ENCODE measurements at regions not wholly inside any gene's neighbourhood (a gene's known extent, or its start where the extent isn't known, plus 50 kb on each side); places are given as distances from the start of the nearest gene placed in this dataset.
A peak's percentile ranks its signal among the peaks of the same experiment; 100 is the strongest.
"Not testable (repeated sequence)": the region's sequence is repeated elsewhere in the genome, so short reads cannot be mapped to it uniquely, and the experiment has no call there.

DNA sequence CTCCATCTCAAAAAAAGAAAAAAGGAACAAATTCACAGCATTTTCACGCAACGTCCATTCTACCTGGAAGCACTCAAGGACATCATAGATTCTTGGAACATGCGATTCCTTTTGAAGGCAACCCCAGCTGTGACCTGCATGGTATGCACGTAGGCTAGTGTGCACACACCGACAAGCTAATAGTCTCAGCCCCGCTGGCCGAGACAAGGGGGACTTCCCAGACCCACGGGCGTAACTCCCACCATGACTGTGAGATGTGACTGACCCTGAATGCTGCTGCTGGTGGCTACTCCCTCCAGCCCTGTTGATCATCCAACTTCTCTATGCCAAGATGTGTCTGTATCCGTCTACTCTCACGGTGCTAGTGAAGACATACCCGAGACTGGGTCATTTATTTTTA lies 78.3 kb downstream of the CRLF2 start:
- no peak for DNase-seq (ENCODE audit: extremely low spot score, unreplicated experiment)
- no peak overlapping the region for H3K4me3 Mint-ChIP-seq (ENCODE audit: unreplicated experiment)
- H3K4me1 Mint-ChIP-seq (ENCODE audit: unreplicated experiment), result no peaks in the 10 kb centered on the region
- H3K9me3 Mint-ChIP-seq (ENCODE audit: unreplicated experiment), result peaks cover 4% of the 10 kb centered on the region
- H3K27me3 Mint-ChIP-seq (ENCODE audit: unreplicated experiment), result no peaks in the 10 kb centered on the region
- TF ChIP-seq, protein P1, sequence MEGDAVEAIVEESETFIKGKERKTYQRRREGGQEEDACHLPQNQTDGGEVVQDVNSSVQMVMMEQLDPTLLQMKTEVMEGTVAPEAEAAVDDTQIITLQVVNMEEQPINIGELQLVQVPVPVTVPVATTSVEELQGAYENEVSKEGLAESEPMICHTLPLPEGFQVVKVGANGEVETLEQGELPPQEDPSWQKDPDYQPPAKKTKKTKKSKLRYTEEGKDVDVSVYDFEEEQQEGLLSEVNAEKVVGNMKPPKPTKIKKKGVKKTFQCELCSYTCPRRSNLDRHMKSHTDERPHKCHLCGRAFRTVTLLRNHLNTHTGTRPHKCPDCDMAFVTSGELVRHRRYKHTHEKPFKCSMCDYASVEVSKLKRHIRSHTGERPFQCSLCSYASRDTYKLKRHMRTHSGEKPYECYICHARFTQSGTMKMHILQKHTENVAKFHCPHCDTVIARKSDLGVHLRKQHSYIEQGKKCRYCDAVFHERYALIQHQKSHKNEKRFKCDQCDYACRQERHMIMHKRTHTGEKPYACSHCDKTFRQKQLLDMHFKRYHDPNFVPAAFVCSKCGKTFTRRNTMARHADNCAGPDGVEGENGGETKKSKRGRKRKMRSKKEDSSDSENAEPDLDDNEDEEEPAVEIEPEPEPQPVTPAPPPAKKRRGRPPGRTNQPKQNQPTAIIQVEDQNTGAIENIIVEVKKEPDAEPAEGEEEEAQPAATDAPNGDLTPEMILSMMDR (IDR thresholded peaks at IDR 0.05), result no peak
- no peaks in the 10 kb centered on the region for H3K36me3 Mint-ChIP-seq (ENCODE audit: unreplicated experiment)
- no peak overlapping the region for H3K27ac Mint-ChIP-seq (ENCODE audit: unreplicated experiment)

DNA sequence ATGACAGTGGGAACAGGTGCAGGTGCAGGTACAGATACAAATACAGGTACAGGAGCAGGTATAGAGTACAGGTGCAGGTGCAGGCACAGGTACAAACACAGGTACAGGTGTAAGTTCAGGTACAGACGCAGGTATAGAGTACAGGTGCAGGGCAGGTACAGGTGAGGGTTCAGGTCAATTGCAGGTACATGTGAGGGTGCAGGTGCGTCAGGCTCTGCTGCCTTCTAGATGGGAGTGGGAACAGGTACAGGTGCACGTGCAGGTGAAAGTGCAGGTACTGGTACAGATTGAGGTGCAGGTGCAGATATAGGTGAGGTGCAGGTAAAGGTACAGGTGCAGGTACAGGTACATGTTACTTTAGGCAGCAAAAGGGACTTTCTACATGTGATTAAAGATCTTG lies 85.7 kb downstream of the CRLF2 start:
- Mint-ChIP-seq H3K27ac (ENCODE audit: unreplicated experiment) (no peak overlapping the region), H3K36me3 (ENCODE audit: unreplicated experiment) (no peaks in the 10 kb centered on the region), H3K9me3 (ENCODE audit: unreplicated experiment) (no peaks in the 10 kb centered on the region), H3K4me3 (ENCODE audit: unreplicated experiment) (no peak overlapping the region), H3K4me1 (ENCODE audit: unreplicated experiment) (no peaks in the 10 kb centered on the region), H3K27me3 (ENCODE audit: unreplicated experiment) (peaks cover 19% of the 10 kb centered on the region)
- TF ChIP-seq, protein P1 (IDR thresholded peaks at IDR 0.05), result no peak
- DNase-seq (ENCODE audit: extremely low spot score, unreplicated experiment), result peak; percentile 40

DNA sequence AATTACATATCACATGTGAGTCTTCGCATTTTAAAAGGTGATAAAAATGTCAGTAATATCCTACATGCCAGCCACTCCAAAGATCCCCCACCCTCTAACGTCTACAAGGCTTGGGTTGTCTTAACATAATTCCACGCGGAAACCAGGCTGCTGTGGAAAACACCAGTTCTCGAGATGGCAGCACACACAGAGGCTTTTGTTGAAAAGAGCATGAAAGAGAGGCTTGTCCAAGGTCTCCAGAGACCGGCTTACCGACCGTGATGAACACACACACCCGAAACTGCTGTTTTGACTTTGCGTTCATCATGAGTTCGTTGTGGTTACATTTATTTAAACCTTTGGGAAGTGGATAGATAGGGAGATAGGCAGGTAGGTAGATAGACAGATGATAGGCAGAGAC lies 87.9 kb downstream of the CRLF2 start:
- H3K27ac Mint-ChIP-seq (ENCODE audit: unreplicated experiment), result no peak overlapping the region
- no peak overlapping the region for H3K4me3 Mint-ChIP-seq (ENCODE audit: unreplicated experiment)

DNA sequence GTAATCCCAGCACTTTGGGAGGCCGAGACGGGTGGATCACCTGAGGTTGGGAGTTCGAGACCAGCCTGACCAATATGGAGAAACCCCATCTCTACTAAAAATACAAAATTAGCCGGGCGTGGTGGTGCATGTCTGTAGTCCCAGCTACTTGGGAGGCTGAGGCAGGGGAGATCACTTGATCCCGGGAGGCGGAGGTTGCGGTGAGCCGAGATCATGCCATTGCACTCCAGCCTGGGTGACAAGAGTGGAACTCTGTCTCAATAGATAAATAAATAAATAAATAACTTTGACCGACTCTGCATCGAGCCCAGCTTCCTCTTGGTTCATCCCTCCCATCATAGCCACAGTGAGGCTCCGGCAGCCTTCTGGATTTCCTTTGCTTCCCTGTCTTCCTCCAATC lies 89.6 kb downstream of the CRLF2 start:
- not testable (repeated sequence) for H3K36me3 Mint-ChIP-seq (ENCODE audit: unreplicated experiment); DNase-seq (ENCODE audit: extremely low spot score, unreplicated experiment); H3K27ac Mint-ChIP-seq (ENCODE audit: unreplicated experiment); H3K4me1 Mint-ChIP-seq (ENCODE audit: unreplicated experiment); H3K9me3 Mint-ChIP-seq (ENCODE audit: unreplicated experiment); H3K4me3 Mint-ChIP-seq (ENCODE audit: unreplicated experiment)
- peaks cover 23% of the 10 kb centered on the region for H3K27me3 Mint-ChIP-seq (ENCODE audit: unreplicated experiment)

More for the DNA sequence above, 87.9 kb downstream of the CRLF2 start:
- no peaks in the 10 kb centered on the region for H3K9me3 Mint-ChIP-seq (ENCODE audit: unreplicated experiment)
- TF ChIP-seq, protein P1 (IDR thresholded peaks at IDR 0.05), result no peak
- H3K27me3 Mint-ChIP-seq (ENCODE audit: unreplicated experiment), result peaks cover 19% of the 10 kb centered on the region
- no peaks in the 10 kb centered on the region for H3K4me1 Mint-ChIP-seq (ENCODE audit: unreplicated experiment)
- H3K36me3 Mint-ChIP-seq (ENCODE audit: unreplicated experiment), result no peaks in the 10 kb centered on the region
- no peak for DNase-seq (ENCODE audit: extremely low spot score, unreplicated experiment)

DNA sequence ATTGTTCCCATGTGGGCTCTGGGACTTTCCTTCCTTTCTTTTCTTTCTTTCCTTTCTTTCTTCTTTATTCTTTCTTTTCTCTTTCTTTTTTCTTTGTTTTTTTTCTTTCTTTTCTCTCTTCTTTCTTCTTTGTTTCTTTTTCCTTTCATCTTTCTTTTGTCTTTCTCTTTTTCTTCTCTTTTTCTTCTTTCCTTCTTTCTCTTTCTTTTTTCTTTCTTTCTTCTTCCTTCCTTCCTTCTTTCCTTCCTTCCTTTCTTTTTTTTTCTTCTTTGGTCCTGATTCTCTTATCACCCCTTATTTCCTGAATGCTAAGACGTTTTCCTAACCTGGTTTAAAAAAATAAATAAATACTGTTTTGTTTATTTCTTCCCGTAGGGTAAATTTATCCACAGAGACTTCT lies 93.2 kb downstream of the CRLF2 start:
- peaks cover 10% of the 10 kb centered on the region for H3K27me3 Mint-ChIP-seq (ENCODE audit: unreplicated experiment)
- H3K27ac Mint-ChIP-seq (ENCODE audit: unreplicated experiment), result no peak overlapping the region
- no peak overlapping the region for H3K4me3 Mint-ChIP-seq (ENCODE audit: unreplicated experiment)
- no peaks in the 10 kb centered on the region for H3K4me1 Mint-ChIP-seq (ENCODE audit: unreplicated experiment)
- no peaks in the 10 kb centered on the region for H3K9me3 Mint-ChIP-seq (ENCODE audit: unreplicated experiment)
- no peak for DNase-seq (ENCODE audit: extremely low spot score, unreplicated experiment)
- no peaks in the 10 kb centered on the region for H3K36me3 Mint-ChIP-seq (ENCODE audit: unreplicated experiment)
- TF ChIP-seq, protein P1 (IDR thresholded peaks at IDR 0.05), result no peak

DNA sequence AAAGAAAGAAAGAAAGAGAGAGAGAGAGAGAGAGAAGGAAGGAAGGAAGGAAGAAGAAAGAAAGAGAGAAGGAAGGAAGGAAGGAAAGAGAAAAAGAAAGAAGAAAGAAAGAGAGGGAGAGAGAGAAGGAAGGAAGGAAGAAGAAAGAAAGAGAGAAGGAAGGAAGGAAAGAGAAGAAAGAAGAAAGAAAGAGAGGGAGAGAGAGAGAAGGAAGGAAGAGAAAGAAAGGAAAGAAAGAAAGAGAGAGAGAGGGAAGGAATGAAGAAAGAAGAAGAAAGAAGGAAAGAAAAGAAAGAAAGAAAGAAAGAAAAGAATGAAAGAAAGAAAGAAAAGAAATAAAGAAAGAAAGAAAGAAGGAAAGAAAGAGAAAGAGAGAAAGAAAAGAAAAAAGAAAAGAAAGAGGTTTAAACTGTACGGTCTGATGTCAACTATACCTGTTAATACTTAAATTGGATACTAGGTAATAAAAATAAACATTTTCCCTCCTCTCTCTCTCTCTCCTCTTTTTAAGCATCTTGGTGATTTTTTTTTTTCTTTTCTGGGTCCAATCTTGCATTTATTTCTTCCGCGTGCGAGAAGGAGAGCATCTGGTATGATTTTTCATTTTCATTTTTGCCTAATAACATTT lies 93.8 kb downstream of the CRLF2 start:
- Mint-ChIP-seq H3K27me3 (ENCODE audit: unreplicated experiment) (peaks cover 4% of the 10 kb centered on the region), H3K36me3 (ENCODE audit: unreplicated experiment) (no peaks in the 10 kb centered on the region), H3K27ac (ENCODE audit: unreplicated experiment) (no peak overlapping the region), H3K9me3 (ENCODE audit: unreplicated experiment) (no peaks in the 10 kb centered on the region), H3K4me3 (ENCODE audit: unreplicated experiment) (no peak overlapping the region), H3K4me1 (ENCODE audit: unreplicated experiment) (no peaks in the 10 kb centered on the region)
- no peak for DNase-seq (ENCODE audit: extremely low spot score, unreplicated experiment)
- TF ChIP-seq, protein P1 (IDR thresholded peaks at IDR 0.05), result no peak

DNA sequence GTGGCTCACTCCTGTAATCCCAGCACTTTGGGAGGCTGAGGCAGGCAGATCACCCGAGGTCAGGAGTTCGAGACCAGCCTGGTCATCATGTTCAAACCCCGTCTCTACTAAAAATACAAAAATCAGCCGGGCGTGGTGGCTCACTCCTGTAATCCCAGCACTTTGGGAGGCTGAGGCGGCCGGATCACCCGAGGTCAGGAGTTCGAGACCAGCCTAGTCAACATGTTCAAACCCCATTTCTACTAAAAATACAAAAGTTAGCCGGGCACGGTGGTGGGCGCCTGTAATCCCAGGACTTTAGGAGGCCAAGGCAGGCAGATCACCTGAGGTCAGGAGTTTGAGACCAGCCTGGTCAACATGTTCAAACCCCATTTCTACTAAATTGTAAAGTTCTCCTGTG lies 97.0 kb downstream of the CRLF2 start:
- not testable (repeated sequence) for DNase-seq (ENCODE audit: extremely low spot score, unreplicated experiment); H3K36me3 Mint-ChIP-seq (ENCODE audit: unreplicated experiment); H3K4me3 Mint-ChIP-seq (ENCODE audit: unreplicated experiment); H3K4me1 Mint-ChIP-seq (ENCODE audit: unreplicated experiment); H3K27ac Mint-ChIP-seq (ENCODE audit: unreplicated experiment); H3K9me3 Mint-ChIP-seq (ENCODE audit: unreplicated experiment)
- peaks cover 18% of the 10 kb centered on the region for H3K27me3 Mint-ChIP-seq (ENCODE audit: unreplicated experiment)

Data from osteocyte (in vitro differentiated cells).